A549 (cell line): ENCODE measurements at regions not wholly inside any gene's neighbourhood (a gene's known extent, or its start where the extent isn't known, plus 50 kb on each side); places are given as distances from the start of the nearest gene placed in this dataset.

Source experiments
- ATAC-seq, 2 experiments: fragments of 200-7000 bp in 1 of 2; fragments of >200 bp in 1 of 2; cut with Nextera tagmentation in 1 of 2; cut with Tn5 transposase in 1 of 2; 3 replicates each; pipeline versions ENCODE4 v1.8.0 to v1.9.1; 2018 to 2020; ENCODE audit warnings: mild to moderate bottlenecking in 1 of 2, moderate library complexity in 1 of 2
- CTCF ChIA-PET: fragments of 300-600 bp; sonication (Branson Sonifier 250); formaldehyde crosslinking; extraction: SDS; loops from one replicate; lab custom pipeline; 2021; ENCODE audit warnings: antibody characterized with exemption, inconsistent platforms; lab: Yijun Ruan, JAX
- POLR2A ChIA-PET: fragments of 350-600 bp; formaldehyde crosslinking; extraction: SDS; loops from one replicate; lab custom pipeline; 2021; ENCODE audit warnings: antibody characterized with exemption, inconsistent platforms; lab: Yijun Ruan, JAX
- DNase-seq, 2 experiments: peaks; one replicate each; pipeline versions ENCODE4 v3.0.0 to v3.0.0-alpha.2; 2011 to 2016; ENCODE audit warnings: low read depth in 1 of 2, low spot score in 1 of 2
- FAIRE-seq: peaks from 2 replicates; lab custom pipeline; 2011; peaks lifted over from hg19 to GRCh38; lab: Jason Lieb, UNC
- H3K27ac ChIP-seq, 2 experiments: fragments of >200 bp; sonication (Bioruptor Twin); formaldehyde crosslinking; 3 replicates each; pipeline ENCODE4 v1.5.1; 2016 to 2017
- H3K4me1 ChIP-seq: fragments of >200 bp; sonication (Bioruptor Twin); formaldehyde crosslinking; 3 replicates; pipeline ENCODE4 v1.6.1; 2016
- H3K4me2 ChIP-seq: fragments of >200 bp; sonication (Bioruptor Twin); formaldehyde crosslinking; 3 replicates; pipeline ENCODE4 v1.6.1; 2016
- H3K4me3 ChIP-seq: fragments of >200 bp; sonication (Bioruptor Twin); formaldehyde crosslinking; 3 replicates; pipeline ENCODE4 v1.5.1; 2016
- H3K9me3 ChIP-seq: fragments of >200 bp; sonication (Bioruptor Twin); formaldehyde crosslinking; 3 replicates; pipeline ENCODE4 v1.6.1; 2016
- CBX2 ChIP-seq: fragments of 200-600 bp; sonication (generic); IDR thresholded peaks from 2 replicates; pipeline ENCODE4 v1.6.1; 2016; ENCODE audit warnings: low read depth, mild to moderate bottlenecking, borderline replicate concordance
- CHD2 ChIP-seq: fragments of 150-350 bp; IDR thresholded peaks from 2 replicates; pipeline ENCODE4 v1.6.1; 2014; ENCODE audit warnings: low read length; ENCODE audit not compliant: partially characterized antibody
- CTCF ChIP-seq: fragments of >200 bp; sonication (Bioruptor Twin); formaldehyde crosslinking; IDR thresholded peaks from 3 replicates; pipeline ENCODE4 v1.5.1; 2016
- E2F6 ChIP-seq: IDR thresholded peaks from 2 replicates; pipeline ENCODE4 v1.6.1; 2012; ENCODE audit warnings: low read depth, borderline replicate concordance
- ESRRA ChIP-seq: fragments of 150-350 bp; IDR thresholded peaks from 2 replicates; pipeline ENCODE4 v1.6.1; 2014; ENCODE audit warnings: mild to moderate bottlenecking, low read length, borderline replicate concordance
- FOSB ChIP-seq: fragments of 250-450 bp; sonication (Bioruptor Pico); IDR thresholded peaks from 2 replicates; pipeline ENCODE4 v1.5.0; 2020; ENCODE audit warnings: mild to moderate bottlenecking, moderate library complexity
- FOXS1 ChIP-seq: fragments of 250-450 bp; sonication (Bioruptor Pico); IDR thresholded peaks from 2 replicates; pipeline ENCODE4 v1.5.0; 2020; ENCODE audit warnings: mild to moderate bottlenecking, moderate library complexity
- HES2 ChIP-seq: fragments of >200 bp; sonication (Bioruptor Twin); formaldehyde crosslinking; IDR thresholded peaks from 2 replicates; pipeline ENCODE4 v1.6.1; 2016
- HOXB13 ChIP-seq: fragments of 250-450 bp; sonication (Bioruptor Pico); IDR thresholded peaks from 2 replicates; pipeline ENCODE4 v1.5.0; 2020; ENCODE audit warnings: low read depth, mild to moderate bottlenecking, moderate library complexity
- JUN ChIP-seq, 2 experiments: fragments of >200 bp; sonication (Bioruptor Twin); formaldehyde crosslinking; IDR thresholded peaks; 2 replicates in 1 of 2; 3 replicates in 1 of 2; pipeline ENCODE4 v1.6.1; 2016 to 2017
- JUNB ChIP-seq: fragments of >200 bp; sonication (Bioruptor Twin); formaldehyde crosslinking; IDR thresholded peaks from 2 replicates; pipeline ENCODE4 v1.6.1; 2016
- KDM5A ChIP-seq: fragments of 200-600 bp; sonication (generic); IDR thresholded peaks from 2 replicates; pipeline ENCODE4 v1.6.1; 2016; ENCODE audit warnings: antibody characterized with exemption, mild to moderate bottlenecking
- MAFK ChIP-seq: fragments of 450-650 bp; IDR thresholded peaks from 2 replicates; pipeline ENCODE4 v1.6.1; 2014; ENCODE audit not compliant: partially characterized antibody
- MAZ ChIP-seq: fragments of 150-350 bp; IDR thresholded peaks from 2 replicates; pipeline ENCODE4 v1.6.1; 2014; ENCODE audit warnings: antibody characterized with exemption, low read depth, low read length, borderline replicate concordance
- NR3C1 ChIP-seq: fragments of >200 bp; sonication (Bioruptor Twin); formaldehyde crosslinking; IDR thresholded peaks from 3 replicates; pipeline ENCODE4 v1.6.1; 2017
- POLR2A ChIP-seq: IDR thresholded peaks from 2 replicates; pipeline ENCODE4 v1.6.1; 2012; ENCODE audit warnings: mild to moderate bottlenecking, low read length
- POLR2AphosphoS2 ChIP-seq: conservative IDR thresholded peaks from 2 replicates; pipeline ENCODE4 v1.6.1; 2012; ENCODE audit warnings: low read length, improper control_type of control experiment, inconsistent platforms
- RAD21 ChIP-seq, 2 experiments: fragments of >200 bp in 1 of 2; sonication (Bioruptor Twin) in 1 of 2; formaldehyde crosslinking in 1 of 2; IDR thresholded peaks in 1 of 2; conservative IDR thresholded peaks in 1 of 2; 2 replicates in 1 of 2; 3 replicates in 1 of 2; pipeline ENCODE4 v1.6.1; 2012 to 2018; ENCODE audit warnings: inconsistent platforms in 1 of 2
- RARB ChIP-seq: fragments of 250-450 bp; sonication (Bioruptor Pico); IDR thresholded peaks from 2 replicates; pipeline ENCODE4 v1.8.0; 2021; ENCODE audit warnings: mild to moderate bottlenecking, moderate library complexity
- REST ChIP-seq: fragments of 200-600 bp; sonication (generic); IDR thresholded peaks from 2 replicates; pipeline ENCODE4 v1.6.1; 2016; ENCODE audit warnings: antibody characterized with exemption, mild to moderate bottlenecking, moderate library complexity
- SMC3 ChIP-seq: fragments of >200 bp; sonication (Bioruptor Twin); formaldehyde crosslinking; IDR thresholded peaks from 3 replicates; pipeline ENCODE4 v1.6.1; 2018; ENCODE audit warnings: inconsistent platforms
- TP53 ChIP-seq: fragments of 250-450 bp; sonication (Bioruptor Pico); IDR thresholded peaks from 2 replicates; pipeline ENCODE4 v1.5.0; 2021; ENCODE audit warnings: mild to moderate bottlenecking, moderate library complexity
- USF2 ChIP-seq: fragments of 450-650 bp; IDR thresholded peaks from 2 replicates; pipeline ENCODE4 v1.6.1; 2014; ENCODE audit warnings: antibody characterized with exemption
- ZC3H11A ChIP-seq: fragments of 450-650 bp; IDR thresholded peaks from 2 replicates; pipeline ENCODE4 v1.6.1; 2014; ENCODE audit warnings: antibody characterized with exemption, mild to moderate bottlenecking
- WGBS: methylation state at CpG from one replicate; pipeline ENCODE4 v1.1.6; 2017; ENCODE audit errors: missing lambda C conversion rate; 5-methylcytosine and 5-hydroxymethylcytosine counted together

- FAIRE-seq (no peak), ATAC-seq (no peak), DNase-seq (no peak)
- Histone ChIP-seq H3K27ac (no peak overlapping the region), H3K4me2 (no peak overlapping the region), H3K4me3 (no peak overlapping the region), H3K4me1 (no peaks in the 10 kb centered on the region)
- 9% methylated on average over 1 of the region's 1 CpG for WGBS
- TF ChIP-seq POLR2AphosphoS2 = no peak
- no peak for TF ChIP-seq RARB
- TF ChIP-seq MAZ = no peak
- no peak for TF ChIP-seq CHD2
- no peak for TF ChIP-seq JUN (IDR thresholded peaks at IDR 0.05)
- TF ChIP-seq JUNB = no peak
- no peak for TF ChIP-seq HES2
- TF ChIP-seq REST = no peak
- TF ChIP-seq CBX2 = no peak
- TF ChIP-seq E2F6 = no peak
- no peak for TF ChIP-seq HOXB13 (CRISPR knock-in tag)
- TF ChIP-seq SMC3 = no peak
- TF ChIP-seq FOSB = no peak
- TF ChIP-seq USF2 = no peak
- TF ChIP-seq ESRRA = no peak
- TF ChIP-seq NR3C1 = no peak
- no peak for TF ChIP-seq TP53
- TF ChIP-seq FOXS1 = no peak
- TF ChIP-seq, all 56 proteins: peak for 0
- ChIA-PET CTCF (interaction anchor here (1.0 to 2.5 kb wide), 3 partner anchors 10 to 76 kb away, joined by 3 to 7 read pairs (median 4); no protein-coding TSS in a partner anchor), POLR2A (no interaction called here)
- no peaks in the 10 kb centered on the region for H3K9me3 ChIP-seq
Measured at GRCh38 chr2:16526193-16526592, 139.4 kb downstream of the CYRIA start.

- ATAC-seq (peak; percentile 57 to 84; a peak in 4 of 6 replicates), DNase-seq (peak; percentile 31 to 36), FAIRE-seq (no peak)
- H3K4me3 ChIP-seq = no peak overlapping the region
- no peak overlapping the region for H3K4me2 ChIP-seq
- TF ChIP-seq MAFK (no peak), ZC3H11A (no peak), HOXB13 (CRISPR knock-in tag) (no peak), KDM5A (no peak), CTCF (peak; percentile 33; the same call in 2 of the 3 replicates), POLR2A (no peak), SMC3 (no peak), RAD21 (conservative IDR thresholded peaks at IDR 0.05 in 1 of 2, IDR thresholded peaks at IDR 0.05 in 1 of 2) (peak; percentile 30 to 67; a peak in 4 of 5 replicates), MAZ (no peak)
- 11% methylated on average over 15 of the region's 15 CpGs for WGBS
- no peak overlapping the region for H3K27ac ChIP-seq
- ChIA-PET CTCF (interaction anchor here (0.9 to 2.5 kb wide), 6 partner anchors 9 to 586 kb away, joined by 3 to 7 read pairs (median 3); no protein-coding TSS in a partner anchor), POLR2A (no interaction called here)
- no peaks in the 10 kb centered on the region for H3K4me1 ChIP-seq
- no peaks in the 10 kb centered on the region for H3K9me3 ChIP-seq
Measured at GRCh38 chr2:16525265-16525887, 140.3 kb downstream of the CYRIA start.
